GM06990 (cell line): ENCODE measurements at regions not wholly inside any gene's neighbourhood (a gene's known extent, or its start where the extent isn't known, plus 50 kb on each side); places are given as distances from the start of the nearest gene placed in this dataset.

Experiments used
- DNase-seq: peaks from one replicate; pipeline ENCODE4 v3.0.0-alpha.2; 2011; ENCODE audit not compliant: insufficient read length; ENCODE audit errors: extremely low read depth
- H3K27me3 ChIP-seq: replicated peaks from 2 replicates; pipeline ENCODE4 v1.6.0; 2011; ENCODE audit warnings: low read length; ENCODE audit not compliant: control insufficient read depth, insufficient read depth
- H3K36me3 ChIP-seq: 2 replicates; pipeline ENCODE4 v1.5.1; 2011; ENCODE audit warnings: low read length; ENCODE audit not compliant: control insufficient read depth, insufficient read depth
- H3K4me3 ChIP-seq: replicated peaks from 2 replicates; pipeline ENCODE4 v1.5.1; 2011; ENCODE audit warnings: low read depth, mild to moderate bottlenecking, control low read depth, low read length
- CTCF ChIP-seq: IDR thresholded peaks from 2 replicates; pipeline ENCODE4 v1.5.1; 2011; ENCODE audit warnings: low read length, control low read depth, mild to moderate bottlenecking, inconsistent platforms; ENCODE audit not compliant: insufficient read depth, poor library complexity, severe bottlenecking

GRCh38 chr20:52244702-52245101 lies 53.1 kb upstream of the ZFP64 start:
- TF ChIP-seq CTCF: no peak
- no peaks in the 10 kb centered on the region for H3K36me3 ChIP-seq

GRCh38 chr20:52242237-52243230 lies 51.0 kb upstream of the ZFP64 start:
- peak; percentile 20 for TF ChIP-seq CTCF
- DNase-seq: no peak
- H3K27me3 ChIP-seq: no peaks in the 10 kb centered on the region

More at GRCh38 chr20:52244702-52245101, 53.1 kb upstream of the ZFP64 start:
- H3K27me3 ChIP-seq: no peaks in the 10 kb centered on the region
- no peak for DNase-seq
- H3K4me3 ChIP-seq: no peak overlapping the region

More at GRCh38 chr20:52242237-52243230, 51.0 kb upstream of the ZFP64 start:
- no peaks in the 10 kb centered on the region for H3K36me3 ChIP-seq
- no peak overlapping the region for H3K4me3 ChIP-seq
